GM12872 (cell line): ENCODE measurements at regions not wholly inside any gene's neighbourhood (a gene's known extent, or its start where the extent isn't known, plus 50 kb on each side); places are given as distances from the start of the nearest gene placed in this dataset.

Experiments used
- TF ChIP-seq, protein P1 (sequence below): IDR thresholded peaks from 3 replicates; pipeline ENCODE4 v1.5.1; 2011; ENCODE audit warnings: low read depth, mild to moderate bottlenecking, low read length, moderate library complexity; ENCODE audit not compliant: insufficient read depth

DNA sequence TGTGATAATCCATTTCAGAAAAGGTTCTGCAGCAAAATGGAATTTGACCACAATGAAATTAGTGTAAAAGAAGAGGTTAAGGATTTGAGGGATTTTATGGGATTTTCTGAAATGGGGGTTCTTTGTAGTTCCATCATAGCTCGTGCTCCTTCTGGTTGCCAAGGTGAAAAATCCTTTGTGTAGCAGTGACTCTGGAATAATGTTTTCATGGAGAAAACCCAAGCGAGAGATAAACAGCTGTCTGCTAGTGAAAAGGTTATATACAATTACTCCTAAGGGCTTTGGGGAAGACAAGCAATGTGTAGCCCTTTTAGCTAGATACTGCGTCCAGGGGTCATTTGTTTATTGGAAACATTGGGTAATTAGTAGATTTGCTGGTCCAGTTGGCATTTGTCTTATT, 453.2 kb upstream of the DEPDC1 start:
- TF ChIP-seq, protein P1, sequence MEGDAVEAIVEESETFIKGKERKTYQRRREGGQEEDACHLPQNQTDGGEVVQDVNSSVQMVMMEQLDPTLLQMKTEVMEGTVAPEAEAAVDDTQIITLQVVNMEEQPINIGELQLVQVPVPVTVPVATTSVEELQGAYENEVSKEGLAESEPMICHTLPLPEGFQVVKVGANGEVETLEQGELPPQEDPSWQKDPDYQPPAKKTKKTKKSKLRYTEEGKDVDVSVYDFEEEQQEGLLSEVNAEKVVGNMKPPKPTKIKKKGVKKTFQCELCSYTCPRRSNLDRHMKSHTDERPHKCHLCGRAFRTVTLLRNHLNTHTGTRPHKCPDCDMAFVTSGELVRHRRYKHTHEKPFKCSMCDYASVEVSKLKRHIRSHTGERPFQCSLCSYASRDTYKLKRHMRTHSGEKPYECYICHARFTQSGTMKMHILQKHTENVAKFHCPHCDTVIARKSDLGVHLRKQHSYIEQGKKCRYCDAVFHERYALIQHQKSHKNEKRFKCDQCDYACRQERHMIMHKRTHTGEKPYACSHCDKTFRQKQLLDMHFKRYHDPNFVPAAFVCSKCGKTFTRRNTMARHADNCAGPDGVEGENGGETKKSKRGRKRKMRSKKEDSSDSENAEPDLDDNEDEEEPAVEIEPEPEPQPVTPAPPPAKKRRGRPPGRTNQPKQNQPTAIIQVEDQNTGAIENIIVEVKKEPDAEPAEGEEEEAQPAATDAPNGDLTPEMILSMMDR: no peak

DNA sequence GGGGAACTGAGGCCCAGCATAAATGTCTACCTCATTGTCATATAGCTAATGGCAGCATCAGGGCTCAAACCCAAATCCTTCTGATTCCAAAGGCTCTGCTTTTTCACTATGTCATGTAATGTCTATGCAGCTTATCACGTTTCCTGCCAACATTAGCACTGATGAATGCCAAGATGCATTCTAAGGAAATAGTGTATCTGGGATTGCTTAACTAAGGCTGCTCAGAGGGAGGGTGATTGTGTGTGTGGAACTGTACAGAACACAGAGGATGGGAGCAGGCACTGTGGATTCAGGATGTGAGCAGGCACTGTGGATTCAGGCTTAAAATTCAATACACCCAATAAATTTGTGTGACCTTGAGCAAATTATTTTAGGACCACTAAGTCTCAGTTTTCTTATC, 456.4 kb upstream of the DEPDC1 start:
- TF ChIP-seq, protein P1: no peak

DNA sequence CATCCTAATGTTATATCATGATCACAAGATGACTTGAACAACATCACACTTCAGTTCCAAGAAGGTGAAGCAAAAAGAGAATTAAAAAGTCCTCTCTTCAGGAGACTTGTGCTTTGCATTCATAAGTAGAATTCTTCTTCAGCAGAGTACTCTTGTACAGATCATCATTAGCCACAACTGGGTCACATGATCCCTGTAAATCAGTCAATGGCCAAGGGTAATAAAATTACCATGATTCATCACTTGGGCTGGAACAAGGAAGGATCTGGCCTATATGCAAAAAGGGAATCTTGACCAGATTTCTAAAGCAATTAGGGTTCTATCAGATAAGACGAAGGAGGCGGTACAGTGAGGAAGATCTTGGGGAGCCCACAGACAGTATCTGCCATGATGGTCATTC, 458.0 kb upstream of the DEPDC1 start:
- TF ChIP-seq, protein P1: no peak

DNA sequence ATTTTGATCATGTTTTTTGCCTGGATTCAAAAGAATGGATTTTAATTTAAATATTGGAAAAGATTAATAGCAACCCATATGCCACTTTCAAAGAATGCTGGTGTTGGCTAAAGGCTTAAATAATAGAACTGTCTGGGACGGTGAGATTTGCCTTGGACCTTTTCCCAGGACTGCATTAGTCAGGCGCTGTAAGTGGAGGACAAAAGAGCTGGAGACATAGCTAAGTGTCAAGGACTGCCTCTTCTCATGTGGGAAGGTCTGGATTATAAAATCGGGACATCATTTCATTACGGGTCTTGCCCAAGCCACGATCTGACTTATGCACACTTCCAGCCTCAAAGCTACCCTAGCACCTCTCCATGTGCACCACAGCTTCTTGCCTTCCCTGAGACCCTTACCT, 458.5 kb upstream of the DEPDC1 start:
- TF ChIP-seq, protein P1: no peak

DNA sequence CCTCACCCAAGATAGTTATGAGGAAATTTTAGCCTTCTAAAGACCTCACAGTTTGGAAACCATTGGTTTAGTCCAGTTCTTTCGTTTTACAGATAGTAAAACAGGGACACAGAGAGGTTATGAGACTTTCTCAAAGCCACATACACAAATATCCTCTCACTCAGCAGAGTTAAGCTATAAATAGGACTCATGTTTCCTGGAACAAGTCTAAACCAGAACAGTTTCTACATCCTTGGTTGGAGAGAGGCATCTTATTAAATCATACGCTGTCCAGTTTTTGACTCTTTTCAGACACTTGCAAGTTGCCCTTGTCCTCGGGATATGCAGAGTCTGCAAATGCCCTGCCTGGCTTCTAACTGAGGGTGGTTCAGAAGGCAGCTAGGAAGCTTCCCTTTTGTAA, 462.1 kb upstream of the DEPDC1 start:
- TF ChIP-seq, protein P1: no peak

DNA sequence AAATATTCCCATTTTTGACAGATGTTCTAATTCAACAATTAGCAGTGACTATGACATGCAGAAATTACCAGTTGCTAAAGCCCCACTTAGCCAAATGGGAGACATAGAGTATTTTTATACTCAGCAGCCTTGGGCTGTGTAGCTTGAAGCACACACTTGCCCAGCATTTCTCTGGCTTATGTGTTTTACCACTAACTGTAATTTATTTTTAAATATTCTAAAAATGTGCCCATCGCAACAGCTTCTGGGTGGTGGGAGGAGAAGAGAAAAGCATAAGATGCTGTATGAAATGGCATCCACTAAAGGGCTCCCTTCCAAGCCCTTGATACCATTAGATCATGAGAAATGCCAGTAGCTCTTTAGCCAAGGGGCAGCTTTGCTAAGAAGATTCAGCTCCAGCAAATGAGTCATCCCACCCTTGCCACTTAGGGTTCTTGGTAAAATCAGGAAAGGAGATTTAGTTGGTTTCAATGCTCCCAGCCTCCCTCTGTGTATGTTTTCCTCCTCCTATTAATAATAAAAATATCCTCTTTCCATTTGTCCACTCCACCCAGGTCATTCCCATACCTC, 462.7 kb upstream of the DEPDC1 start:
- TF ChIP-seq, protein P1: no peak

DNA sequence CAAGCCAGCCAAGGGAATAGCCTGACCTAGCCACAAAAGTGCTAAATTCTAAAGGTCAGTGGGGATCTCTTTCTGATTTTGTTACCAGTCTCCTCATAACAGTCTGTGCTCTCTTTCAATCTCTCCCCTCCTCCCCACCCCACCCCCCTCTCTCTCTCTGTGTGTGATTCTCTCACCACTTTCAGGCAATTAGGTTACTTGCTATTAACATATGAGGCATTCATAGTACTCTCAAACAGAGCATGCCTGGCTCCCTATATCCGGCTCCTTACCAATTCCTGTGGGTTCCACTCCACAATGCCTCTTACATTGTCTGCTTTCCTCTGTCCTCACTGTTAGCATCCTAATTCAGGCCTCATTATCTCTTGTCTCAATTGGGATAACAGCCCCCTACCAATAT, 464.3 kb upstream of the DEPDC1 start:
- TF ChIP-seq, protein P1: no peak
